ENCODE measurements at regions not wholly inside any gene's neighbourhood (a gene's known extent, or its start where the extent isn't known, plus 50 kb on each side); places are given as distances from the start of the nearest gene placed in this dataset.

DNA sequence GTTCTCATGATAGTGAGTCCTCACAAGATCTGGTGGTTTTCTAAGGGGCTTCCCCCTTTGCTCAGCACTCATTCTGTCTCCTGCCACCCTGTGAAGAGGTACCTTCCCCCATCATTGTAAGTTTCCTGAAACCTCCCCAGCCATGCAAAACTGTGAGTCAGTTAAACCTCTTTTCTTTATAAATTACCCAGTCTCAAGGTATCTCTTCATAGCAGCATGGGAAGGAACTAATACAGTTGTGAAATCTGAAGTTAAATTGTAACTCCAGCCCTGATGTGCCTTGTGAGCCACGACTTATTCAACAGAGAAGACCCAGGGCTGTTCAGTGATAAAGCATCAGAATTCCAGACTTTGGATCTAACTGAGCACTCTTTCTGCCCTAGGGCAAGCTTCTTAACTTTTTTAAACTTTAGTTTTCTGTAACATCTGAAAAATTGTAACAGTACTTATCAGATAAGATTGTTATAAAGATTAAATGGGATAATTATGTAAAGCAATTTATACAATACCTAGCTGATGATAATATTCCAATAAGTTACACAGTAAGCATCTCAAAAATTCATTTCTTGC lies 220.0 kb downstream of the TRPC6 start:
- TF ChIP-seq, protein P1, sequence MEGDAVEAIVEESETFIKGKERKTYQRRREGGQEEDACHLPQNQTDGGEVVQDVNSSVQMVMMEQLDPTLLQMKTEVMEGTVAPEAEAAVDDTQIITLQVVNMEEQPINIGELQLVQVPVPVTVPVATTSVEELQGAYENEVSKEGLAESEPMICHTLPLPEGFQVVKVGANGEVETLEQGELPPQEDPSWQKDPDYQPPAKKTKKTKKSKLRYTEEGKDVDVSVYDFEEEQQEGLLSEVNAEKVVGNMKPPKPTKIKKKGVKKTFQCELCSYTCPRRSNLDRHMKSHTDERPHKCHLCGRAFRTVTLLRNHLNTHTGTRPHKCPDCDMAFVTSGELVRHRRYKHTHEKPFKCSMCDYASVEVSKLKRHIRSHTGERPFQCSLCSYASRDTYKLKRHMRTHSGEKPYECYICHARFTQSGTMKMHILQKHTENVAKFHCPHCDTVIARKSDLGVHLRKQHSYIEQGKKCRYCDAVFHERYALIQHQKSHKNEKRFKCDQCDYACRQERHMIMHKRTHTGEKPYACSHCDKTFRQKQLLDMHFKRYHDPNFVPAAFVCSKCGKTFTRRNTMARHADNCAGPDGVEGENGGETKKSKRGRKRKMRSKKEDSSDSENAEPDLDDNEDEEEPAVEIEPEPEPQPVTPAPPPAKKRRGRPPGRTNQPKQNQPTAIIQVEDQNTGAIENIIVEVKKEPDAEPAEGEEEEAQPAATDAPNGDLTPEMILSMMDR (IDR thresholded peaks at IDR 0.05) = no peak
- TF ChIP-seq POLR2A (IDR thresholded peaks at IDR 0.05) = no peak

All from testis (tissue), 2 donors.